ENCODE measurements at regions not wholly inside any gene's neighbourhood (a gene's known extent, or its start where the extent isn't known, plus 50 kb on each side); places are given as distances from the start of the nearest gene placed in this dataset.

- TF ChIP-seq CTCF (IDR thresholded peaks at IDR 0.05) (no peak), POLR2A (IDR thresholded peaks at IDR 0.05) (no peak)
Observed at GRCh38 chr15:70210076-70210475, 112.4 kb upstream of the TLE3 start.

All from transverse colon (tissue), 3 donors.